NOMO-1 (cell line): ENCODE measurements at regions not wholly inside any gene's neighbourhood (a gene's known extent, or its start where the extent isn't known, plus 50 kb on each side); places are given as distances from the start of the nearest gene placed in this dataset.

Source experiments
- DNase-seq, 2 experiments: peaks; one replicate each; lab custom pipeline; 2025; ENCODE audit not compliant: unreplicated experiment in 2 of 2; lab: John Stamatoyannopoulos, UW

- peak; percentile 31 to 92 for DNase-seq
These were observed 57.4 kb upstream of the TMPRSS15 start for GRCh38 chr21:18460979-18461378.

GRCh38 chr21:18461743-18462142 is 58.2 kb upstream of the TMPRSS15 start:
- no peak for DNase-seq

- DNase-seq: no peak
These were observed 64.1 kb upstream of the TMPRSS15 start for GRCh38 chr21:18467715-18468114.

- peak in 1 of 2 experiments; percentile 25 for DNase-seq
These were observed 65.2 kb upstream of the TMPRSS15 start for GRCh38 chr21:18468790-18469189.

- DNase-seq: no peak
These were observed 73.1 kb upstream of the TMPRSS15 start for GRCh38 chr21:18476639-18477038.

GRCh38 chr21:18477043-18477442 is 73.5 kb upstream of the TMPRSS15 start:
- no peak for DNase-seq

- no peak for DNase-seq
These were observed 74.9 kb upstream of the TMPRSS15 start for GRCh38 chr21:18478513-18478912.

GRCh38 chr21:18488252-18488651 is 84.7 kb upstream of the TMPRSS15 start:
- no peak for DNase-seq

GRCh38 chr21:18493422-18493821 is 89.8 kb upstream of the TMPRSS15 start:
- no peak for DNase-seq

GRCh38 chr21:18495523-18495922 is 91.9 kb upstream of the TMPRSS15 start:
- no peak for DNase-seq

GRCh38 chr21:18498431-18498830 is 94.8 kb upstream of the TMPRSS15 start:
- no peak for DNase-seq

GRCh38 chr21:18499761-18500376 is 96.3 kb upstream of the TMPRSS15 start:
- peak in 1 of 2 experiments; percentile 43 for DNase-seq

- DNase-seq: no peak
These were observed 114.5 kb upstream of the TMPRSS15 start for GRCh38 chr21:18518054-18518481.

GRCh38 chr21:18521204-18521603 is 117.6 kb upstream of the TMPRSS15 start:
- no peak for DNase-seq

GRCh38 chr21:18522181-18522972 is 118.8 kb upstream of the TMPRSS15 start:
- no peak for DNase-seq

GRCh38 chr21:18524097-18524880 is 120.7 kb upstream of the TMPRSS15 start:
- no peak for DNase-seq

- no peak for DNase-seq
These were observed 125.7 kb upstream of the TMPRSS15 start for GRCh38 chr21:18529254-18529653.

GRCh38 chr21:18542081-18542480 is 138.5 kb upstream of the TMPRSS15 start:
- DNase-seq: no peak

GRCh38 chr21:18545908-18546307 is 142.3 kb upstream of the TMPRSS15 start:
- no peak for DNase-seq

- DNase-seq: no peak
These were observed 143.8 kb upstream of the TMPRSS15 start for GRCh38 chr21:18547347-18547746.

GRCh38 chr21:18548249-18548648 is 144.7 kb upstream of the TMPRSS15 start:
- no peak for DNase-seq
